RKO (cell line): ENCODE measurements at regions not wholly inside any gene's neighbourhood (a gene's known extent, or its start where the extent isn't known, plus 50 kb on each side); places are given as distances from the start of the nearest gene placed in this dataset.

Experiments
- DNase-seq: peaks from one replicate; pipeline ENCODE4 v3.0.0-alpha.2; 2016; ENCODE audit warnings: low spot score

DNA sequence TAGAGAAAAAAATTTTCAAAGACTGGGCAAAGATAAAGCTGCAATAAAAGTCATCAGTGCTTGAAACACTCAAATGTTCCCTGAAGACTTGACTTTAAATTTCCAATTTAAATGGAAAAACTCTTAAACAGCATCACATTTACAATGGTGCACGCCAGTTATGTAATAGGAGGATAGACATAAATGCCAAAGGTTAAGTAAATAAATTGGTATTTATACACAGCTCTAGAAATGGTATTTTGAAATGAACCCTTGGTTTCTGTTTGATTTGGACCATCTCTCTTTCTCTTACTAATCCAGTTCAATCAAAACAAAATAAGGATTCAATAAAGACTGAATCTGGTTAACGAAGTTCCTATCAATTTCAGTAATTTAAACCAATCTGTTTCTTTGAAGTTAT, 272.6 kb downstream of the GPM6A start:
- no peak for DNase-seq

DNA sequence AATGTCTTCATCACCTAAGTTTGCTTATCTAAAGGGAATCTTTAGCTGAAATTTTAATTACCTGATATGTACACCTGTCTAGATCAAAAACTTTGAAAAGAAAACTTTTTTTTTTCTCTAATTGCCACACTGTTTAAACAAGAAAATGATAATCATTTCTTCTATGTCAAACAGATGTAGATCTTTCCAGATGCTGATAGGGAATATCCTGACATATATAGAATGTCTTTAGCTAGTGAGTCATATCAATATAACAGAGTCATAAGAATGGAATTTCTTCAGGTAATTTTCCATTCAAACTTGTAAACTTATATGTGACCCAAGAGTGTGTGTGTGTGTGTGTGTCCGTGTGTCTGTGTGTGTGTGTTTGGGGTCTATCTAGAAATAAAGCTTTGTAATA, 271.9 kb downstream of the GPM6A start:
- DNase-seq, result no peak

DNA sequence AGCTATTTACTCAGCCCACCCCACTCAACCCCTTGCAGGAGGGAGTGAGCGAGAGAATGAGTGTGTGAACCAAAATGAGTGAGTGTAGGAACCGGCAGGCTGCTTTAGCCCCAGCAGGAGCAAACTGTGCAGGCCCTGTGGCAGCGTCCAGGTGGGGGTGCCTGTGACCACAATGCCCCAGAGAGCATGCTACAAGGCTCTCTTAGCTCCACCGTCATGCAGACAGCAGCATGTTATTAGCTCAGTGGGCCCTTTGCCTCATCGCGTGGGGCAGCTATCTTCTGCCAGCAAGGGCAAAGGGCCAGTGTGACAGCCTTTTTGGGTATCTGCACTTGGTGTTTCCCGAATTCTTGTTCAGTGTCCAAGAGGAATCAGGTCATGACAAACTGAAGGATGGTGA, 271.3 kb downstream of the GPM6A start:
- no peak for DNase-seq

DNA sequence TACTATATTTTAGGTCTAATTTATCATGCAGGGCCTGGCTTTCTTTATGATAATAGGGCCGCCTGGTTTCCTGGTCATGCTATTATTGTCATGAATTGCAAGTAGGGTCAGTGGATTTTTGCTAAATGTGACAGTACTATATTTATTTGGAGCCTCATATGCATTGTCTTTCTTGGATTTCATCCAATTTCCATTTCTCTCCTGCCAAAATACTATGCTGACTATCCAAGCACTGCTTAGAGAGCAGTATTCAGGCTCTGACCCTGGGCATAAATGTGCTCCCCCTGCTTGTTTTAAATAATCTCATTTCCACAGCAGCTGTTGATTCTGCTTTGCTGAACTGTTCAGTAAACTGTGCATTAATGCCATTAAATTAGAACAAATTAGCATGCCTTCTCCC, 269.3 kb downstream of the GPM6A start:
- no peak for DNase-seq

DNA sequence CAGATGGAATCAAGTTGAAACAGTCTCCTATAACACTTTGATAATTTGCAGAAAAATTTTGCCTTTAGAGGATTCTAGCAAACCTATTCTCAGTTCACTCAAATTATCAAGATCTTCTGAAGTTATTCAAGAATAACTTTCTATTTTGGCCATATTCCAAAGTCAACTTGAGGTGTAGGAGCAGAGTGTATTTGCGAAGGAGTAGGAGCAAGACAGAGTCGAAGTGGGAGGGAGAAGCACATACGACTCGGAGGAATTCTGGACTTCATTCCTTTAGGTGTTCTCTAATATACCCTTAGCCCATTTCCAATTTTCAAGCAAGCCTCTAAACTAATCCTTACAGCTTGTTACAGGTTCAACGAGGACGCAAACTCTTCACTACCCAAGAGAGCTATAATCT, 252.9 kb downstream of the GPM6A start:
- DNase-seq, result no peak

DNA sequence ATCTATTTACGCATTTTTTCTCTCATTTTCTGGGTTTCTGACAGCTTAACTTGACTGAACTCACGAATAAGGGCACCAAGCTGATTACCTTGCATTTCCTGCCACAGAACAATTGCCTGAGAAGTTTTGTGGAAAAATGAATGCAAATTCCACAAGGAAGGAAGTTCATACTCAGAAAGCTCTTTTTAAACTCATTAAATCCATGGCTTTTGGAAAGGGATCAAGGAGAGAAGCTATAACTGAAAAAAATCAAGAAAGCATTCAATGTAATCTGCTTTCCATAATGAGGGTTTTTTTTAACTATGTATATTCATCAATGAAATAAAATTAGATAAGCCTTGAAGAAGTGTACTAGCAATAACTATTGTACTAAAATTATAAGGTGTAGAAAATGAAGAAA, 252.5 kb downstream of the GPM6A start:
- no peak for DNase-seq

DNA sequence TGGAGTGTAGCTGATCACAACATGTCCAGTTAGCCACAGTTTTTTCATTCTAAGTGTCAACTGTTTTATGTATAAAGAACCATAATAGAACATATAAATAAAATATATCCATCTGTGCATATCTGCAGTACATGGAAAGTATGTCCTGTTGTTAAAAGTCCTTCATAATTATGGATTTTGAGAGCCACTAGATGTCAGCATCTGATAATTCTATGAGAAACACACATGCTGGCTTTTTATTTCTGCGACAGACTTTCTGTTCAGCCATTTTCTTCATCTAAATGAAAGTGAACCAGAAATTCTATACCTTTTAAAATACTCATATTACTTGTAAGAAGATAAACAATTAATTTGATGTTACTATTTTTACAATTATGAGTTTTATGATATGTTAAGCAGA, 251.5 kb downstream of the GPM6A start:
- DNase-seq, result peak; percentile 73

DNA sequence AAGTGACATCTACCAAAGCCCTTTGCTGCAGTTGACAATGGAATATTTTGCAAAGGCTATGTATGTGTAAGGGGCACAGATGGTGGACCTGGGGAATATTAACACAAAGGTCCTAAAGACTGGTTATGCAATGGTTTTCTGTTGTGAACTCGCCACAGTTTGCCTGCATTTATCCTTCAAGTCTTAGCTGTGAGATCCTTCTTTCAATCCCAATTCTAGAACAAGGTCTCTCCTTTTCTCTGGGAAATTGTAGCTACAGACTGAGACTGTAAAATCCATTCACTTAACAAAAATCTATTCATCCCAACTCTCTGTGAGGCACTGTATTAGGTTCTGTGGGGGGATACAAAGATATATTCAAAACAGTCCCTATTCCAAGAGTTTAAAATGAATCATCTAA, 250.4 kb downstream of the GPM6A start:
- DNase-seq, result no peak

DNA sequence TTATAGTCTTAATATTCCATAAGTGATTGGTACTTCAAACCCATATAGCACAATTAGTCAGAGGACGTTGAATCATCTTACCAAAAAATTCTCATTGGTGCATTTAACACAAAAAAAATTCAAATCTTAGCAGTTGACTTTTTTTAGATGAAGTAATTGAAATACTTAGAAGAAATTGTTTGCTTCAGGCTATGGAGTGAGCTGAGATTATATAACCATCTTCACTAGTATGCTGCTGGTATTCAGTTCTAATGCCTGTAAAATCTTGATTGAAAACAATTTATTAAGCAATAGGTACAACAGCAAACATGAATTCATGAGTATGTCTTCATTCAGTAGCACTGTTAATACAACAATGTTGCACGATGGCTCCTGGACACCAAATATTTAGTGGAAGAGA, 250.0 kb downstream of the GPM6A start:
- DNase-seq, result no peak

DNA sequence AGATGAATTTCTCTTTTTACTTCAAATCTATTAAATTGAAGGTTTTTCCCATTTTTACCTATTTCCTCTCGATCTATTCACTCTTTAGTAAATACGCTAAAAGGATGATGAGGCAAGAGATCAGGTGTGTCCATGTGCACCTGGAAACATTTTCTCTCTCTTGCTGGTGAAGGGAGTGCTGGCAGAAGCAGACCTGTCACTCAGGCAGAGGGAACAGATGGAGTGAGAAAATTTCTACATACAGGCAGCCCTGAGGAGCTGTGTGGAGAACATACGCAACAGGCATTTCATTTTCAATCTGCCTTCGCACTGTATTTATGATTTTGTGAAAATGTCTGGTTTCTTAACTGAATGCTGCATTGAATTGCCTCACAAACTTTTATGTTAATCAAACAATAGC, 249.5 kb downstream of the GPM6A start:
- DNase-seq, result no peak
